Inferior parietal cortex (tissue), 1 donor: ENCODE measurements at regions not wholly inside any gene's neighbourhood (a gene's known extent, or its start where the extent isn't known, plus 50 kb on each side); places are given as distances from the start of the nearest gene placed in this dataset.

Experiments
- DNase-seq: peaks from one replicate; pipeline ENCODE4 v3.0.0-alpha.2; 2016; ENCODE audit errors: extremely low spot score

DNA sequence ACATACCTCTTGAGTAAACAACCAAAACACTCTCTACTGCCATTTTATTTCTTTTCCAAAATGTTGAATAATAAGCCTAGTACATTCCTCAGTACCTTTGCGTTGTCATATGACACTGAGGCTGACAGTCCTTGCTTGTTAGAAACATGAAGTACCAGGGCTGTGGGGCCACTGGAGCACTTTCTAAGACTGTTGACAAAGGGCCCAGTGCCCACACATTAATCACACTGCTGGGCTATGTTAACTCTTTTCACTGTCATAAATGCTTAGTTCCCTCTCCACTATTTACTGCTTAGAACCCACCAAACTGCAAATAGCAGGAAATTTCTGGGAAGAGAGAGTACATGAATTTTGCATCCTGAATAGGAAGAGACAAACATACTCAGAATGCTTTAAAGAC, 57.1 kb downstream of the FAM47B start:
- no peak for DNase-seq

DNA sequence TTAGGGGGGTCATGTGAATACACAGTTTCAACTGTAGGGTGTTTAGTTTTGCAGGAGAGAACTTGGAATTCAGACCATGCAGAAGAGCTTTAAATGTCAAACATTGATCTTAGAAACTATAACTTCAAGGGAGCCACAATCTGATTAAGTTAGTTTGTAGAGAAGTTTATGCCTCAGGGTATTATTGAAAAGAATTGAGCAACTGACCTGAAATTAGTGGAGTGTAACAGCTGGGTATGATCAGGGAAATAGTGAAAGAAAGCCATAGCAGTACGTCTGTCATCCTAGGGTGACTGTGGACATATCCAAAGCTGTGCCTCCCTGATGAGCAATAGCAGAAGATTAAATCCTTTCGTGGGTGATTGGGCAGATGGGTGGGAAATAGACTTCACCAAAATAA, 63.8 kb downstream of the FAM47B start:
- DNase-seq: no peak

DNA sequence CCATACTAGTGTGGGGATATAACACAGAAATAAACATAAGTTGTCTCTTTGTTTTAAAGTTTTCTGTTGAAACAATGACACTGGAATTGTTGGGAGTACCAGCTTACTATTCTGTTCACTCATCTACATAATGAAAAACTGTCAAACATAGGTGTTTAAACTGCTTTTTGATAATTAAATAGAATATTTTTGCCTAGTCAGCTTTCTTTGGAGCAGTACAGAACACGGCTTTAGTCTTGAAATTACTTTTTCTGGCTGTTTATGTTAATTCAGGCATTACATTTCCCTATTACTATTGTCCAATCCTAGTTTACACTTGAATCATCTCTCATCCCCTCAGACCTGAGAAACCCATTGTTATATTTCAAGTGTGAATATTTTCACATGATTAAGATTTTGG, 73.0 kb downstream of the FAM47B start:
- no peak for DNase-seq

DNA sequence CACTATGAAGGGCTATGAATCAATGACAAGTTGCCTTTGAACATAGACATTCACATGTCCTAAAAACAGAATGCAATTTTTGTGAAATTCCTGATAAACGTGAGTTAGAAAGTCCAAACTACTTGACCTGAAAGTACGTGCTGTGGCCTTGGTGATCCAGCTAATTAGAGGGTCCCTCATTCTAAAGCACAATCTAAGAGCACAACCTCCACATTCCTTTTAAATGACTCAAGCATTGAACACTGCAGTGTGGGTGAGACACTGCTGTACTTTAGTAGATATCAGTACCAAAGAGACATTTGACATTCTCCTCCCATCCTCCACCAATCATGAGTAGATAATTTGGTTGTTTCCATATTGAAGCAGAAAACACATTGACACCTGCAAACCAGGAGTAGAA, 73.5 kb downstream of the FAM47B start:
- no peak for DNase-seq

DNA sequence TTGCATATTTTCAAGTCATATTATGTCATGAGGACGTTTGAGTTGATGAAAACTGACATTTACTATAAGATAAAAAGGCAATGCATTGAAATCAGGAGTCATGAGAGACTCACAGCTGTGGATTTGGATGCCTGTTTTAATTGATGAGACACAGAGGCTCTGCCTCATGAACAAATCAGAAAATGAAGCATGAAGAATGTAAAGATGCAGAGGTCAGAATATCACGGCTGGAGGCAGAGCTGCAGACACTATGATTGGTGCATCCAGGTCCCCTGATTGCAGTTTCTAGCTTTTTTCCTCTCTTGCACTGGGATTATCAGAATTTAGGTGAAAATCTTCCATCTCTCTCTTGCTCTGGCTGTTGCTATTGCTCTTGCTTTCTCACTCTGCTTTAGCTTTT, 74.7 kb downstream of the FAM47B start:
- DNase-seq: no peak

DNA sequence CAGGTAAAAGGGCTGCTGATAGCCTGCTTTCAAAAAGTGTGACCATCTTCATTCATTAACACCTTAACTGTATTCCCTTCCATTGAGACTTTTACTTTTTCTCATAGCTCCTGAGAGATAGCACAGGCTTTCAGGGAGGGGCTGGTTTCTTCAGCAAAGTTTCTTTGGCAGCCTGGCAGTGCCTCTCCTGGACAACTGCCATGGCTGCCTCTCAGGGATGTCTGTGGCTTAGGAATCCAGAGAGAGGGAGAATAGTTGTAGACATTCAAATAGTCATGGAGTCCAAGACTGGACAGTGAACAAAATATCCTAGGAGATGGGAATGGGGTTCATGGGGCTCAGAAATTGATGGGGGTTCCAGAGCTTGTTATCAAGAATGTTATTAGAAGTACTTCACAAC, 81.1 kb downstream of the FAM47B start:
- DNase-seq: no peak

DNA sequence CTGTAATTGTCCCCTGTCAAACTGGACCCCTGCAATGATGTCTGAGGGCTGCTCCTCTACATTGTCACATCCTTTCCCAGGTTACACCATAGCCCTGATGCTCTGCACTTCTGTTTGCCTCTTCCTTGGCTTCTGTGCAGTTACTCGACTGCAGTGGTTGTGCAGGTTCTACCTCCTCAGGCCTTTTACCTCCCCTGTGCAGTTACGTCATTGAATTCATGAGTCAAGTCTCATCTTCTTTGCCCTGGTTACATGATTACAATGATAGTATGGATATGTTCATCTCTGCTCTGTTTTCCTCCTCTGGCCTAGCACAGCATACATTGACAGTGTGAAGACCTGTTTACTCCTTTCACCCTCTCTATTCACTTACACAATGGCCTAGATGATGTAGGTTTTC, 83.2 kb downstream of the FAM47B start:
- no peak for DNase-seq

DNA sequence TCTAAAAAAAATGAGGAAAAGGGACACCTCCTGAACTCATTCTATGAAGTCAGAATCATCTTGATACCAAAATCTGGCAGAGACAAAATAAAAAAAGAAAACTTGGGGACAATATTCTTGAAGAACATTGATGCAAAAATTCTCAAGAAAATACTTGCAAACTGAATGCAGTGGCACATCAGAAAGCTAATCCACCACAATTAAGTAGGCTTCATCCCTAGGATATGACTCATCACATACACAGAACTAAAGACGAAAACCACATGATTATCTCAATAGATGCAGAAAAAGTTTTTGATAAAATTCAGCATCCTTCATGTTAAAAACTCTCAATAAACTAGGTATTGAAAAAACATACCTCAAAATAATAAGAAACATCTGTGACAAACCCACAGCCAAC, 98.3 kb downstream of the FAM47B start:
- DNase-seq: no peak

DNA sequence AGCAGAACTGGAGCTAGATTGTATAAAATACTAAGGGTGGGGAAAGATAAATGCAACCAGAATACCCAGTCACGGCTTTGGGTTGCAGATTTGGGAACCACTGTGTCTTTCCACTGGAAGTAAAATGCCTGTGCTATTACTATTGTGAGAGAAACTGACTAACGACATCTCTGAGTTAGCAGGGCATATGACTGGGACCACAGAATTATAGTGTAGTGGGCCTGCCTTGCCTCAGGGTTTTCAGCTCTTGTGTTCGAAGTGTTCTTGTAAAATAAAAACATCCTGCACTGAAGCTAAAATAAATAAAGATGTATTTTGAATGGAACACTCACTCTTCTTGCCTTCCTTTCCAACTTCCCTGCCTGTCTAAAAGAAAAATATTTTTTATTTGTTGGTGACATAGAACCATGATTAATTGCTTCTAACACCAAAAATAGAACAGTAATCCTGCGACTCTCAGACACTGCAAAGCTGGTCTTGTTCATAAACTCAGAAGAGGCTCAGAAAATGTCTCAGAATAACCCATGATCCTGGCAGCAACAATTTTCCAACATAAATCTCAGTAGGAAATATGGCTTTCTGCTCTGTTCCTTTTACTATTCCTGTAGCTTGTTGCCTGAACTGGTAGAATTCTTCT, 104.2 kb downstream of the FAM47B start:
- DNase-seq: no peak

DNA sequence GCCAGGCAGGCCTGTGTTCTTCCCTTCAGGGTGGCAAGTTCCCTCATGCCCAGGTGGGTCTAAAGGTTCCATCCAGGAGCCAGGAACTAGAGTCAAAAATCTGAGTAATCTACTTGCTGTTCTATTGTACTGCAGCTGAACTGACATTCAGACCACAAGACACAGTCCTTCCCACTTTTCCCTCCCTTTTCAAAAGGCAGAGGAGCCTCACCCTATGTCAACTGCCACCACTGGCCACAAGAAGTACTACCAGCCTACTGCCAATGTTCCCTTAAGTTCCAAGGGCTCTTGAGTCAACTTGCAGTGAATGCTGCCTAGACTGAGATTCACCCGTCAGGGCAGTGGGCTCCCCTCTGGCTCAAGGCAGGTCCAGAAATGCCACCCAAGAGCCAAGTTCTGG, 133.5 kb downstream of the FAM47B start:
- no peak for DNase-seq

DNA sequence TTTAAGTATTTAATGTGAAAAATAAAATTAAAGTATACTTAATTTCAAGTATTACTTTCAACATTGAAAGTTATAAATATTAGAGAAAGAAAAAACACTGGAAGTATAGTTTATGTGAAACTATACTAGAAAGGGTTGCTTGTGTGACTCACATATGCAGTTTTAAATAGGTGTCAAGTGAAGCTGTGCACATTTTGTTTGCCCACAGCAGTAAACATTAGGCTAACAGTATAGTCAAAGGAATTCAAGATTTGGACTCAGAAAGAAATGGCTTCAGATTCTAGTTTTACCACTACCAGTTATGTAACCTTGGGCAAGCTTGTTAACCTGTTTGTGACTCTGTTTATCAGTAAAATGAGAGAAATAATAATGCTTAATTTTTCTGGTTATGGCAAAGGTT, 148.2 kb downstream of the FAM47B start:
- DNase-seq: no peak

DNA sequence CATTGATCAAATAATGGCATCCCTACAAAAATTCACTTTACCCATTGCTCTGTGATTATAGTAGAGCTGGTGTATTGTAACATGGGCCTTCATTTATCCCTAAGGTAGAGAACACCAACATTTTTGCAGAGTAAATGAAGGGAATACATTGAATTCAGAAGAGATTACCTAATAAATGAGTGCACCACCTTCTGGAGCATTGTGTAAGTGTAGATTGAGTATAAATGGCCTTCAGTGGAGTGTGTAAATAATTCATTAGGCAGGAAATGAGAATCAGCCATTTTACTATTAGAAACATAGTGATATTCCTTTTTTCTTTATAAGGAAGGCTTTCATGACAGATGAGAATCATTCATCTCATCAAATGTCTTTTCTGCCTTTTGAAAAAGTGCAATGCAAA, 155.8 kb downstream of the FAM47B start:
- no peak for DNase-seq

DNA sequence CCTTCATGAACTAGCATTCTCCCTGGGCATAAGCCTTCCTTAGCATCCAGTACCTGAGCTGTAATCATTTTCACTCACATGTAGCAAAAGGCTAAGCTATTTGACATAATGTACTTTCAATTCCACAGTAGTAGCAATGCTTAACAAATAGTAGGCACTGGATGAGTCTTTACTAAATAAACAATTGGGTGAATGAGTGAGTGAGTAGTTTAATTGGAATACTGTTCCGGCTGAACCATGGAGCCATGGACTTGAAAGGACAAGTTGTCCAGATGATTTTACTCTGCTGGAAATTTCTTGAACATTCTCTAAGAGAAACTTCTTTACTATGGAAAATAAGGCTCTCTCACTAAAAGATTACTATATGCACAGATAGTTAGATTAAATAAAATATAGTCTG, 159.3 kb downstream of the FAM47B start:
- no peak for DNase-seq

DNA sequence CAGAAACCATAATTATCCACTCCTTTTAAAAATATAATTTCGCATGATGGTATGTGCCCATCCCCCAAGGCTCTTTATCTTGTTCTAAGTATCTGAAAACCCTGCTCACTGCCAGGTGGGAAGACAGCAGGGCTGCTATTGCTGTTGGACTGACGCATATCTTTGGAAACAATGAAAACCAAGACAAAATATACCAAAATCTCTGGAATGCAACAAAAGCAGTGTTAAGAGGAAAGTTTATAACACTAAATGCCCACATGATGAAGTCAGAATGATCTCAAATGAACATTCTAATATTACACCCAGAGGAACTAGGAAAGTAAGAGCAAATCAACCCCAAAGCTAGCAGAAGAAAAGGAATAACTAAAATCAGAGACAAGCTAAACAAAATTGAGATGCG, 162.0 kb downstream of the FAM47B start:
- DNase-seq: no peak

DNA sequence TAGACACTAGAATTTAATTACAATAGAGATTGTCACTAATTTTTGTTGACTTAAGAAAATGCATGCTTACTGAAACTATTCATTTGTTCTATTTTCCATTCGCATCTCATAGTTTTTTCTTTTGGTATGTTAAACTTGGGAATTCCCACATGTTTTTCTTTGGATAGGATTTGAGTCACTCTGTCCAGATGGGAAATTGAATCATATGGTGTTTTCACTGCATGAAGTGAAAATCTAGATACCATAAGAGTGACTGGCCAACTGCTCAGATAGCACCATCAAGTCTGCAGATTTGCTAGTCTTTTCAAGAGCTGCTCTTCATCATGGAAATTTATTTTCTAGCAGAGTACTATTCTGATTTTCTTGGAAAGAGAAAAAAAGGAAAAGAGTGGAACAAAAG, 172.6 kb downstream of the FAM47B start:
- DNase-seq: peak; percentile 2

DNA sequence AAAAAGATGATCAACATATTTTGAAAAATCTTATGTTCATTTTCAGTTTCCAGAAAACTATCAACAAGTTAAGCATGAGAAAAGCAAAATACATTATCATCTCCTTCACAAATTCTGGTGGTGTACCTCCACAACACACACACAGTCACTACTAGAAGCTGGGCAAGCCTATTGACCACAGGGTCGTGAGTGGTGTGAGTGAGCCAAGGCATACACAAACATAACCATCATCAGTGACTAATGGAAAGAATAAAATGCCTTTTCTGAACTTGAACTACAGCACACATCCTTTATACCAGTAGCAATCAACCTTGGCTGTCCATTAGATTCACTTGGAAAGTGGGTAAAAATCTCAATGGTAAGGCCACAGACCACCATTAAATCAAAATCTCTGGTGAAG, 180.2 kb downstream of the FAM47B start:
- no peak for DNase-seq

DNA sequence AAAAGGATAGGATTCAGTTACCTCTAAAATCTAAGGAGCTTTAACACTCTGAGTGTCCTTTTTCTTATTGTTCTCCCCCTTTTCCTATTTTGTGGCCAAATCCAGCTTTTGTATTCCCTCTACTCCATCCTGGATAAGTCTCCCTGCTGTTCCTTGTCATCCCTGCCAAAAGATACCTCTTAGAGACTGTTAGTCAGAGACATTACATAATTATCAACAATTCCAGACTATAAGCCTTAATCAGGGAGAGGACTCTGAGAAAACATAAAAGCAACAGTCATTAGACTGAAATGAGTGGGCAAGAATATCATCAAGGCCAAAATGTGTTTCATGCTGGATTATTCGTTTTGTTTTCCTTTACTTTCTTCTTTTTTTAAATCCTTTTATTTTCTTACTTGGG, 206.9 kb downstream of the FAM47B start:
- no peak for DNase-seq

DNA sequence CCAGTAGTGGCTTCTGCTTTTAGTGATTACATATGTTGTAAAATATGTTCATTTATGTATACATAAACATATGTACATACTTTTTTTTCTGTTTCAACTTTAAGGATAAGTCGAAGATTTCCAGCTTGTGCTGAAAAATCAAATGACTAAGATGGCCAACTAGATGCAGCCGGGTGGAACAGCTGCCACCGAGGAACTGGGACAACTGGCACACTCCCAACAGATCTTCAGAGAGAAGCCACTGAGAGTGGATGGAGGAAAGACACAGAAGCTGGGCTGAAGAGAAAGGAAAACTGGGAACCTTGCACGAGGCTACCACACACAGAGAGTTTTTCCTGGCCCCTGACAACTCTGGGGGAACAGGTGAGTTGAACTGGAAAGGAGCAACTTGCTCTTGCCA, 207.5 kb downstream of the FAM47B start:
- DNase-seq: peak; percentile 1

DNA sequence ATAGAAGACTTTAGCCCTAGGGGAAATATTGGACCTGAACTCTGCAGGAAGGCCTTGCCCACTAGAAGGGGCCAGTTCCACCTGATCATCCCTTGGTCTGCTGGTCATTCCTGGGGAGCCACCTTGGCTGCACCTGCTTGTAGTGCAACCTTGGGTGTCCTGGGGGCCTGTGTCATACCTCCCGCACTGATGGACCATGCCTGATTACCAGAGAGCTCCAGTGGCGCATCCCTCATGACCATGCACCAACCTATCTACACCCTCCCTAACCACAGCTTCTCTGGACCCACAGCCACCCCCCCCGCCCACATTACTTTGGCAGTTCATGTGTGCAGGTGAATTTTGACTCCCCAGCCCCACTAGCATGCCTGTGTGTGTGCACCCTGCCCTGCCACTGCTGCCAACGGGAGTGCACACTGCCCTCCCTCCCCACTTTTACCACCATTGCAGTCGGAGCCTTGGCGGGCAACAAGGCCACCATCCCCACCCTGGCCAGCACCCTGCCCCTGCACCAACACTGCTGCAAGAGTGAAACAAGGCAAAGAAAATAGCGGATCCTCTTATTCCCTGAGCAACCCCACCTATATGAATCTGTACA, 208.1 kb downstream of the FAM47B start:
- no peak for DNase-seq

DNA sequence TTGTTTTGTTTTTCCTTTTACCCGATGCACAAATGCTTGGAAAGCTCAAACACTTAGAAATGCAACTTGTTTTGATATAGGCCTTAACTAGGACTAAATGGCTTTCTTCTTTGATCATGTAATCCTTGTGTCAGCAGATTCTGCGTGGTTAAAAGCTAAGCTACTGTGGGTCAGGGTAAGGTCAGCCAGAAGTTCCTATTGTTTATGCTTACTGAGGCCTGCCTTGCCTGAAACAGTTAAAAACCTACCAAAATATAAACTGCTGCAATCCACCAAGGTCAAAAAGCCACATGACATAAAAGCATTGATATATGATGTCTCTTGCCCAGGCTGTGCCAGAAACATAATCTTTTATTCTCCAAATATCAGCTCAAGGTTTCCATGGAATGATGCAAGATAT, 223.4 kb downstream of the FAM47B start:
- DNase-seq: no peak
